Mesenchymal stem cell (in vitro differentiated cells and primary cell): ENCODE measurements at regions not wholly inside any gene's neighbourhood (a gene's known extent, or its start where the extent isn't known, plus 50 kb on each side); places are given as distances from the start of the nearest gene placed in this dataset.

Experiments
- DNase-seq: peaks from one replicate; pipeline ENCODE4 v3.0.0-alpha.2; 2013
- H2AFZ ChIP-seq: one replicate; pipeline ENCODE4 v1.6.1; 2013; ENCODE audit warnings: low read depth, mild to moderate bottlenecking, control low read depth, inconsistent platforms, low read length, moderate library complexity
- H2AK5ac ChIP-seq: 2 replicates; pipeline ENCODE4 v1.6.1; 2013; ENCODE audit warnings: low read length, moderate library complexity, mild to moderate bottlenecking, inconsistent platforms; ENCODE audit not compliant: severe bottlenecking
- H2BK120ac ChIP-seq: one replicate; pipeline ENCODE4 v1.6.1; 2013; ENCODE audit warnings: low read depth, mild to moderate bottlenecking, inconsistent platforms, low read length, moderate library complexity
- H2BK12ac ChIP-seq, 2 experiments: one replicate each; pipeline ENCODE4 v1.6.1; 2013; ENCODE audit warnings: inconsistent platforms in 2 of 2, low read length in 2 of 2, mild to moderate bottlenecking in 2 of 2, moderate library complexity in 2 of 2, control low read depth in 1 of 2
- H2BK15ac ChIP-seq: one replicate; pipeline ENCODE4 v1.6.1; 2013; ENCODE audit warnings: mild to moderate bottlenecking, low read depth, inconsistent platforms; ENCODE audit not compliant: poor library complexity, severe bottlenecking
- H2BK5ac ChIP-seq: 2 replicates; pipeline ENCODE4 v1.6.1; 2013; ENCODE audit warnings: low read depth, mild to moderate bottlenecking, low read length, control low read depth, inconsistent platforms; ENCODE audit not compliant: poor library complexity, severe bottlenecking
- H3K14ac ChIP-seq, 2 experiments: one replicate each; pipeline ENCODE4 v1.6.1; 2013; ENCODE audit warnings: inconsistent platforms in 2 of 2, low read length in 2 of 2, control low read depth in 1 of 2, mild to moderate bottlenecking in 1 of 2, moderate library complexity in 1 of 2
- H3K18ac ChIP-seq, 2 experiments: one replicate each; pipeline ENCODE4 v1.6.1; 2013; ENCODE audit warnings: inconsistent platforms in 2 of 2, low read length in 2 of 2, control low read depth in 1 of 2, low read depth in 1 of 2, mild to moderate bottlenecking in 1 of 2
- H3K23ac ChIP-seq, 2 experiments: one replicate each; pipeline ENCODE4 v1.6.1; 2013; ENCODE audit warnings: inconsistent platforms in 2 of 2, low read length in 2 of 2, mild to moderate bottlenecking in 2 of 2, moderate library complexity in 2 of 2, control low read depth in 1 of 2
- H3K27ac ChIP-seq: 2 replicates; pipeline ENCODE4 v1.5.1; 2013; ENCODE audit warnings: mild to moderate bottlenecking, moderate library complexity, low read length, control low read depth, inconsistent platforms; ENCODE audit not compliant: poor library complexity, severe bottlenecking
- H3K27me3 ChIP-seq, 2 experiments: 2 replicates each; pipeline versions ENCODE4 v1.6.1 to v1.7.0; 2013; ENCODE audit warnings: low read length in 2 of 2, mild to moderate bottlenecking in 2 of 2, moderate library complexity in 2 of 2, control low read depth in 1 of 2, inconsistent platforms in 1 of 2; ENCODE audit not compliant: control insufficient read depth in 1 of 2, insufficient read depth in 1 of 2
- H3K36me3 ChIP-seq, 2 experiments: 2 replicates each; pipeline versions ENCODE4 v1.6.1 to v1.7.0; 2013; ENCODE audit warnings: low read length in 2 of 2, control low read depth in 1 of 2, inconsistent platforms in 1 of 2, low read depth in 1 of 2, mild to moderate bottlenecking in 1 of 2; ENCODE audit not compliant: insufficient read depth in 2 of 2, control insufficient read depth in 1 of 2
- H3K4ac ChIP-seq, 2 experiments: one replicate each; pipeline ENCODE4 v1.6.1; 2013; ENCODE audit warnings: inconsistent platforms in 2 of 2, low read length in 2 of 2, mild to moderate bottlenecking in 2 of 2, moderate library complexity in 2 of 2, control low read depth in 1 of 2, low read depth in 1 of 2
- H3K4me1 ChIP-seq: 2 replicates; pipeline ENCODE4 v1.6.1; 2013; ENCODE audit warnings: low read depth, low read length, control low read depth; ENCODE audit not compliant: control insufficient read depth, insufficient read depth
- H3K4me2 ChIP-seq: 2 replicates; pipeline ENCODE4 v1.6.1; 2013; ENCODE audit warnings: low read length, mild to moderate bottlenecking, inconsistent platforms; ENCODE audit not compliant: poor library complexity, severe bottlenecking
- H3K4me3 ChIP-seq, 2 experiments: 2 replicates each; pipeline versions ENCODE4 v1.5.1 to v1.7.0; 2013; ENCODE audit warnings: low read length in 2 of 2, mild to moderate bottlenecking in 2 of 2, control low read depth in 1 of 2, low read depth in 1 of 2; ENCODE audit not compliant: insufficient read depth in 1 of 2
- H3K79me1 ChIP-seq: replicated peaks from 2 replicates; pipeline ENCODE4 v1.6.1; 2013; ENCODE audit warnings: mild to moderate bottlenecking, control low read depth, low read length, inconsistent platforms; ENCODE audit not compliant: poor library complexity, severe bottlenecking
- H3K9ac ChIP-seq: 2 replicates; pipeline ENCODE4 v1.7.0; 2013; ENCODE audit warnings: mild to moderate bottlenecking, low read length, moderate library complexity
- H3K9me3 ChIP-seq: 2 replicates; pipeline ENCODE4 v1.7.0; 2013; ENCODE audit warnings: mild to moderate bottlenecking, low read length; ENCODE audit not compliant: control insufficient read depth
- H4K8ac ChIP-seq: one replicate; pipeline ENCODE4 v1.6.1; 2013; ENCODE audit warnings: inconsistent platforms, mild to moderate bottlenecking, low read length, moderate library complexity
- H4K91ac ChIP-seq: one replicate; pipeline ENCODE4 v1.6.1; 2013; ENCODE audit warnings: mild to moderate bottlenecking, low read length, inconsistent platforms
- WGBS: methylation state at CpG from one replicate; pipeline ENCODE4 v1.1.7; 2013; ENCODE audit warnings: mixed read lengths; 5-methylcytosine and 5-hydroxymethylcytosine counted together

- WGBS, result no CpG with 5 or more reads among the region's 1 CpG
- no peak overlapping the region for H3K14ac ChIP-seq
- no peak overlapping the region for H3K4me3 ChIP-seq
These were observed 60.3 kb upstream of the FOXP2 start for GRCh38 chr7:114354306-114354705.

GRCh38 chr7:114345494-114345893 is 69.1 kb upstream of the FOXP2 start:
- Histone ChIP-seq H2BK5ac (no peak overlapping the region), H3K9me3 (no peaks in the 10 kb centered on the region), H3K4me1 (no peaks in the 10 kb centered on the region), H3K4ac (no peak overlapping the region), H3K23ac (no peak overlapping the region), H4K8ac (no peak overlapping the region), H4K91ac (no peak overlapping the region), H3K4me2 (no peak overlapping the region), H2BK12ac (no peak overlapping the region), H3K14ac (no peak overlapping the region), H2BK120ac (no peak overlapping the region), H2AFZ (no peak overlapping the region), H3K18ac (no peak overlapping the region), H3K9ac (no peak overlapping the region), H2AK5ac (no peak overlapping the region), H3K27ac (no peak overlapping the region), H3K4me3 (no peak overlapping the region), H3K36me3 (no peaks in the 10 kb centered on the region), H3K79me1 (no peaks in the 10 kb centered on the region), H3K27me3 (no peaks in the 10 kb centered on the region), H2BK15ac (no peak overlapping the region)
- WGBS, result no CpG with 5 or more reads among the region's 2 CpGs
- DNase-seq, result no peak

More at GRCh38 chr7:114354306-114354705, 60.3 kb upstream of the FOXP2 start:
- H3K9me3 ChIP-seq, result no peaks in the 10 kb centered on the region
- no peak overlapping the region for H4K91ac ChIP-seq
- DNase-seq, result no peak
- H3K4ac ChIP-seq, result no peak overlapping the region
- H2AFZ ChIP-seq, result no peak overlapping the region
- no peak overlapping the region for H2BK15ac ChIP-seq
- no peak overlapping the region for H2BK5ac ChIP-seq
- no peak overlapping the region for H2AK5ac ChIP-seq
- H3K23ac ChIP-seq, result no peak overlapping the region
- H3K18ac ChIP-seq, result no peak overlapping the region
- no peak overlapping the region for H2BK12ac ChIP-seq
- no peaks in the 10 kb centered on the region for H3K36me3 ChIP-seq
- no peak overlapping the region for H3K4me2 ChIP-seq
- H3K27ac ChIP-seq, result no peak overlapping the region
- H3K9ac ChIP-seq, result no peak overlapping the region
- no peaks in the 10 kb centered on the region for H3K27me3 ChIP-seq
- H3K4me1 ChIP-seq, result no peaks in the 10 kb centered on the region
- H2BK120ac ChIP-seq, result no peak overlapping the region
- no peak overlapping the region for H4K8ac ChIP-seq
- no peaks in the 10 kb centered on the region for H3K79me1 ChIP-seq

- H2AK5ac ChIP-seq, result no peak overlapping the region
- H2BK12ac ChIP-seq, result no peak overlapping the region
- H2BK5ac ChIP-seq, result no peak overlapping the region
- H2BK15ac ChIP-seq, result no peak overlapping the region
- no peak overlapping the region for H2AFZ ChIP-seq
- no peaks in the 10 kb centered on the region for H3K36me3 ChIP-seq
- H2BK120ac ChIP-seq, result no peak overlapping the region
- no peaks in the 10 kb centered on the region for H3K4me1 ChIP-seq
- H3K4me3 ChIP-seq, result no peak overlapping the region
- no peaks in the 10 kb centered on the region for H3K79me1 ChIP-seq
- no peak overlapping the region for H3K27ac ChIP-seq
- no peaks in the 10 kb centered on the region for H3K9me3 ChIP-seq
- no peak overlapping the region for H3K4ac ChIP-seq
- H3K27me3 ChIP-seq, result no peaks in the 10 kb centered on the region
- no peak overlapping the region for H4K91ac ChIP-seq
- H3K9ac ChIP-seq, result no peak overlapping the region
- no peak overlapping the region for H4K8ac ChIP-seq
- no peak for DNase-seq
- H3K4me2 ChIP-seq, result no peak overlapping the region
- WGBS, result 85% methylated on average over 5 of the region's 9 CpGs
- no peak overlapping the region for H3K23ac ChIP-seq
- no peak overlapping the region for H3K18ac ChIP-seq
- no peak overlapping the region for H3K14ac ChIP-seq
These were observed 70.5 kb upstream of the FOXP2 start for GRCh38 chr7:114343949-114344708.

- H3K9ac ChIP-seq, result no peak overlapping the region
- no peak for DNase-seq
- H2AK5ac ChIP-seq, result no peak overlapping the region
- H4K91ac ChIP-seq, result no peak overlapping the region
- no peaks in the 10 kb centered on the region for H3K79me1 ChIP-seq
- H4K8ac ChIP-seq, result no peak overlapping the region
- no peak overlapping the region for H3K4ac ChIP-seq
- no peak overlapping the region for H3K27ac ChIP-seq
- no peak overlapping the region for H3K4me3 ChIP-seq
- no peak overlapping the region for H2BK5ac ChIP-seq
- no peaks in the 10 kb centered on the region for H3K27me3 ChIP-seq
- WGBS, result no CpG with 5 or more reads among the region's 1 CpG
- no peak overlapping the region for H2BK12ac ChIP-seq
- no peaks in the 10 kb centered on the region for H3K36me3 ChIP-seq
- H3K18ac ChIP-seq, result no peak overlapping the region
- no peak overlapping the region for H2AFZ ChIP-seq
- H3K23ac ChIP-seq, result no peak overlapping the region
- no peak overlapping the region for H2BK15ac ChIP-seq
- no peak overlapping the region for H3K14ac ChIP-seq
- H3K9me3 ChIP-seq, result no peaks in the 10 kb centered on the region
- no peak overlapping the region for H3K4me2 ChIP-seq
- no peak overlapping the region for H2BK120ac ChIP-seq
- H3K4me1 ChIP-seq, result no peaks in the 10 kb centered on the region
These were observed 72.0 kb upstream of the FOXP2 start for GRCh38 chr7:114342431-114343179.
